ENCODE measurements at regions not wholly inside any gene's neighbourhood (a gene's known extent, or its start where the extent isn't known, plus 50 kb on each side); places are given as distances from the start of the nearest gene placed in this dataset.

- TF ChIP-seq CTCF (IDR thresholded peaks at IDR 0.05) (no peak), POLR2AphosphoS5 (IDR thresholded peaks at IDR 0.05; ENCODE audit: low read depth, low read length) (no peak)
Measured at GRCh38 chr6:93825950-93826349, 406.6 kb upstream of the EPHA7 start.
